HCT116 (cell line): ENCODE measurements at regions not wholly inside any gene's neighbourhood (a gene's known extent, or its start where the extent isn't known, plus 50 kb on each side); places are given as distances from the start of the nearest gene placed in this dataset.

Source experiments
- EGR1 ChIP-seq: IDR thresholded peaks from 2 replicates; pipeline ENCODE4 v1.6.1; 2012; ENCODE audit warnings: low read depth
- EZH2phosphoT487 ChIP-seq: fragments of 200-600 bp; IDR thresholded peaks from 2 replicates; pipeline ENCODE4 v1.6.1; 2018; ENCODE audit warnings: antibody characterized with exemption, borderline replicate concordance
- JUND ChIP-seq: IDR thresholded peaks from 2 replicates; pipeline ENCODE4 v1.6.1; 2012
- POLR2A ChIP-seq: IDR thresholded peaks from 2 replicates; pipeline ENCODE4 v1.7.0; 2011; ENCODE audit warnings: borderline replicate concordance; ENCODE audit not compliant: insufficient read depth, insufficient read length; ENCODE audit errors: extremely low read depth
- SIN3A ChIP-seq: IDR thresholded peaks from 2 replicates; pipeline ENCODE4 v1.6.1; 2012; ENCODE audit warnings: low read depth
- ZFX ChIP-seq: fragments of 450-650 bp; IDR thresholded peaks from 2 replicates; pipeline ENCODE4 v1.6.1; 2017
- ZNF274 ChIP-seq: fragments of 200-500 bp; sonication (Bioruptor generic); IDR thresholded peaks from 2 replicates; pipeline ENCODE4 v1.6.1; 2014; ENCODE audit warnings: mild to moderate bottlenecking, low read depth, low read length, inconsistent platforms
- TF ChIP-seq, protein P1 (sequence below), 3 experiments: fragments of 200-600 bp in 1 of 3; sonication (generic) in 1 of 3; IDR thresholded peaks in 2 of 3; conservative IDR thresholded peaks in 1 of 3; 2 replicates each; pipeline ENCODE4 v1.5.1; 2012 to 2017; ENCODE audit warnings: low read depth in 2 of 3, low read length in 2 of 3, antibody characterized with exemption in 1 of 3, borderline replicate concordance in 1 of 3, control low read depth in 1 of 3, mild to moderate bottlenecking in 1 of 3, mixed read lengths in 1 of 3, mixed run types in 1 of 3, moderate library complexity in 1 of 3; ENCODE audit not compliant: insufficient read depth in 1 of 3
- TF ChIP-seq, protein P2 (sequence below): IDR thresholded peaks from 2 replicates; pipeline ENCODE4 v1.6.1; 2012; ENCODE audit warnings: low read depth
- TF ChIP-seq, protein P3 (sequence below): IDR thresholded peaks from 2 replicates; pipeline ENCODE4 v1.6.1; 2012

DNA sequence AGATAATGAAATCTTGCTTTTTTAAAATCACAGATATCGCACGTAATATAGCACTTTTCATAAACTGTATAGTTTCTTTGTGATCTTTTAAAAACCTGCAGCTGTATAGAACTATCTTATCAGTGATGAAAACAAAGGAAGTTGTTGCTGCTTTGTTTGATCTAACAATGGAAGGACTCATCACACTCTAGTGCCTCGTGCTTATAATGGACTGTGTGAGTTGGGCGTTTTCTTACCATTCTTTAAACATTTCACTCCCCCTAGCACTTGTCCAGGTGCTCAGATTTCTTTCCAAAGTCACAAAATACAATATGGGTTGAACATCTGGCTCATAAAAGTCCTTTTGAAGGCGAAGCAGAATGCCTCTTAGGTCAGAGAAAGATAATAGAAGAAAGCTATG, 94.8 kb upstream of the SPATS2L start:
- TF ChIP-seq POLR2A, result no peak
- no peak for TF ChIP-seq EGR1
- TF ChIP-seq JUND, result no peak
- TF ChIP-seq, protein P1, sequence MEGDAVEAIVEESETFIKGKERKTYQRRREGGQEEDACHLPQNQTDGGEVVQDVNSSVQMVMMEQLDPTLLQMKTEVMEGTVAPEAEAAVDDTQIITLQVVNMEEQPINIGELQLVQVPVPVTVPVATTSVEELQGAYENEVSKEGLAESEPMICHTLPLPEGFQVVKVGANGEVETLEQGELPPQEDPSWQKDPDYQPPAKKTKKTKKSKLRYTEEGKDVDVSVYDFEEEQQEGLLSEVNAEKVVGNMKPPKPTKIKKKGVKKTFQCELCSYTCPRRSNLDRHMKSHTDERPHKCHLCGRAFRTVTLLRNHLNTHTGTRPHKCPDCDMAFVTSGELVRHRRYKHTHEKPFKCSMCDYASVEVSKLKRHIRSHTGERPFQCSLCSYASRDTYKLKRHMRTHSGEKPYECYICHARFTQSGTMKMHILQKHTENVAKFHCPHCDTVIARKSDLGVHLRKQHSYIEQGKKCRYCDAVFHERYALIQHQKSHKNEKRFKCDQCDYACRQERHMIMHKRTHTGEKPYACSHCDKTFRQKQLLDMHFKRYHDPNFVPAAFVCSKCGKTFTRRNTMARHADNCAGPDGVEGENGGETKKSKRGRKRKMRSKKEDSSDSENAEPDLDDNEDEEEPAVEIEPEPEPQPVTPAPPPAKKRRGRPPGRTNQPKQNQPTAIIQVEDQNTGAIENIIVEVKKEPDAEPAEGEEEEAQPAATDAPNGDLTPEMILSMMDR (IDR thresholded peaks at IDR 0.05 in 2 of 3, conservative IDR thresholded peaks at IDR 0.05 in 1 of 3; ENCODE audit: borderline replicate concordance in 1 of 3, insufficient read depth in 1 of 3, low read depth in 2 of 3, low read length in 2 of 3), result no peak
- no peak for TF ChIP-seq ZNF274
- TF ChIP-seq ZFX, result no peak
- no peak for TF ChIP-seq SIN3A
- TF ChIP-seq, protein P2, sequence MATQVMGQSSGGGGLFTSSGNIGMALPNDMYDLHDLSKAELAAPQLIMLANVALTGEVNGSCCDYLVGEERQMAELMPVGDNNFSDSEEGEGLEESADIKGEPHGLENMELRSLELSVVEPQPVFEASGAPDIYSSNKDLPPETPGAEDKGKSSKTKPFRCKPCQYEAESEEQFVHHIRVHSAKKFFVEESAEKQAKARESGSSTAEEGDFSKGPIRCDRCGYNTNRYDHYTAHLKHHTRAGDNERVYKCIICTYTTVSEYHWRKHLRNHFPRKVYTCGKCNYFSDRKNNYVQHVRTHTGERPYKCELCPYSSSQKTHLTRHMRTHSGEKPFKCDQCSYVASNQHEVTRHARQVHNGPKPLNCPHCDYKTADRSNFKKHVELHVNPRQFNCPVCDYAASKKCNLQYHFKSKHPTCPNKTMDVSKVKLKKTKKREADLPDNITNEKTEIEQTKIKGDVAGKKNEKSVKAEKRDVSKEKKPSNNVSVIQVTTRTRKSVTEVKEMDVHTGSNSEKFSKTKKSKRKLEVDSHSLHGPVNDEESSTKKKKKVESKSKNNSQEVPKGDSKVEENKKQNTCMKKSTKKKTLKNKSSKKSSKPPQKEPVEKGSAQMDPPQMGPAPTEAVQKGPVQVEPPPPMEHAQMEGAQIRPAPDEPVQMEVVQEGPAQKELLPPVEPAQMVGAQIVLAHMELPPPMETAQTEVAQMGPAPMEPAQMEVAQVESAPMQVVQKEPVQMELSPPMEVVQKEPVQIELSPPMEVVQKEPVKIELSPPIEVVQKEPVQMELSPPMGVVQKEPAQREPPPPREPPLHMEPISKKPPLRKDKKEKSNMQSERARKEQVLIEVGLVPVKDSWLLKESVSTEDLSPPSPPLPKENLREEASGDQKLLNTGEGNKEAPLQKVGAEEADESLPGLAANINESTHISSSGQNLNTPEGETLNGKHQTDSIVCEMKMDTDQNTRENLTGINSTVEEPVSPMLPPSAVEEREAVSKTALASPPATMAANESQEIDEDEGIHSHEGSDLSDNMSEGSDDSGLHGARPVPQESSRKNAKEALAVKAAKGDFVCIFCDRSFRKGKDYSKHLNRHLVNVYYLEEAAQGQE, result no peak
- TF ChIP-seq, protein P3, sequence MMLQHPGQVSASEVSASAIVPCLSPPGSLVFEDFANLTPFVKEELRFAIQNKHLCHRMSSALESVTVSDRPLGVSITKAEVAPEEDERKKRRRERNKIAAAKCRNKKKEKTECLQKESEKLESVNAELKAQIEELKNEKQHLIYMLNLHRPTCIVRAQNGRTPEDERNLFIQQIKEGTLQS, result no peak
- TF ChIP-seq EZH2phosphoT487, result no peak
